Fibroblast of lung (primary cell): ENCODE measurements at regions not wholly inside any gene's neighbourhood (a gene's known extent, or its start where the extent isn't known, plus 50 kb on each side); places are given as distances from the start of the nearest gene placed in this dataset.
A peak's percentile ranks its signal among the peaks of the same experiment; 100 is the strongest.

Source experiments
- DNase-seq, 2 donors: peaks; one replicate each; pipeline versions ENCODE4 v3.0.0 to v3.0.0-alpha.2; 2010; ENCODE audit warnings: low read depth in 2 of 2
- H2AFZ ChIP-seq: 2 replicates; pipeline ENCODE4 v1.5.1; 2012; ENCODE audit warnings: low read length, control low read depth, inconsistent platforms
- H3K27ac ChIP-seq: 2 replicates; pipeline ENCODE4 v1.5.1; 2011; ENCODE audit warnings: low read length, control low read depth; ENCODE audit not compliant: insufficient read depth
- H3K27me3 ChIP-seq: 2 replicates; pipeline ENCODE4 v1.5.1; 2011; ENCODE audit warnings: mild to moderate bottlenecking, low read length; ENCODE audit not compliant: control insufficient read depth, insufficient read depth
- H3K36me3 ChIP-seq: 2 replicates; pipeline ENCODE4 v1.5.1; 2011; ENCODE audit warnings: low read length; ENCODE audit not compliant: control insufficient read depth, insufficient read depth
- H3K4me1 ChIP-seq: 2 replicates; pipeline ENCODE4 v1.5.1; 2011; ENCODE audit warnings: low read length; ENCODE audit not compliant: control insufficient read depth, insufficient read depth; ENCODE audit errors: extremely low read depth
- H3K4me2 ChIP-seq: 2 replicates; pipeline ENCODE4 v1.5.1; 2011; ENCODE audit warnings: low read length, control low read depth; ENCODE audit not compliant: insufficient read depth; ENCODE audit errors: extremely low read depth
- H3K4me3 ChIP-seq, 4 experiments: fragments of 200-600 bp in 1 of 4; sonication (generic) in 1 of 4; replicated peaks in 1 of 4; 2 replicates each; pipeline ENCODE4 v1.5.1; 2011 to 2016; ENCODE audit warnings: low read length in 4 of 4, low read depth in 3 of 4, mild to moderate bottlenecking in 3 of 4, control low read depth in 2 of 4, inconsistent platforms in 1 of 4, mixed read lengths in 1 of 4; ENCODE audit not compliant: insufficient read depth in 1 of 4; ENCODE audit errors: control extremely low read depth in 1 of 4
- H3K79me2 ChIP-seq: 2 replicates; pipeline ENCODE4 v1.5.1; 2012; ENCODE audit warnings: mild to moderate bottlenecking, low read length, inconsistent platforms; ENCODE audit not compliant: control insufficient read depth, insufficient read depth
- H3K9ac ChIP-seq: 2 replicates; pipeline ENCODE4 v1.5.1; 2011; ENCODE audit warnings: mild to moderate bottlenecking, low read length, control low read depth; ENCODE audit not compliant: insufficient read depth
- H3K9me3 ChIP-seq: 2 replicates; pipeline ENCODE4 v1.5.1; 2012; ENCODE audit warnings: low read depth, low read length; ENCODE audit not compliant: control insufficient read depth, insufficient read depth
- H4K20me1 ChIP-seq: 2 replicates; pipeline ENCODE4 v1.5.1; 2011; ENCODE audit warnings: low read length; ENCODE audit not compliant: control insufficient read depth, insufficient read depth; ENCODE audit errors: extremely low read depth
- EZH2 ChIP-seq: IDR thresholded peaks from 2 replicates; pipeline ENCODE4 v1.5.1; 2012; ENCODE audit warnings: low read length, control low read depth, mild to moderate bottlenecking; ENCODE audit errors: missing control alignments
- TF ChIP-seq, protein P1 (sequence below), 2 donors: IDR thresholded peaks in 1 of 2; conservative IDR thresholded peaks in 1 of 2; 1 replicate in 1 of 2; 2 replicates in 1 of 2; pipeline ENCODE4 v1.5.1; 2011 to 2012; ENCODE audit warnings: low read length in 2 of 2, control low read depth in 1 of 2, inconsistent platforms in 1 of 2, low read depth in 1 of 2, mild to moderate bottlenecking in 1 of 2

DNA sequence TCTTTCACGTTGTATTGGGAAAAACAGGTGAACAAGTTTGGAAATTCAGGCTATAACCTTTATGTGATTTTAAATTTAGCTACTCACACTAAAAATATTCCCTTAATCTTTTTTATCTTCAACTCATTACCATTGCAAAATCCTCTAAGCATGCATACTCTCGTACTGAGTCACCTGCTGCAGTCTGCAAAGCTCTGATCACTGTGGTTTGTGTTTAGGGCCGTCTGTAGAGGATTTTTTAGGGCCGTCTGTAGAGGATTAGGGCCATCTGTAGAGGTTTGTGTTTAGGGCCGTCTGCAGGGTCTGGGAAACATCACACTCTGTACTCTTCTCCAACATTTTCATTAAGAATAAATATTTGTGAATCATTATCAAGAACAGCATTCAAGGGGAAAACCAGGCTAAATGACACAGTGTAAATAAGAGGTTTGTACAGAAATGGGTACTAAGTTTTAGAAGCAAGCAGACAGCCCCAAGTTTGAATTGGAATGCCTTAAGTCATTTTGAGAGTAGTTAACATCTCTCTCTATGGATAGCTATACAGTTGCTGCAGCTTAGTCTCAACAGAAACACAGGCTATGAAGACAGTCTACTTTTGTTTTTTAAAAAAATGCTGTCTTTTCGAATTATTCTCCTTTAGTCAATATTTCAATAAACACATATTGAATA lies 155.0 kb upstream of the TSLP start:
- no peaks in the 10 kb centered on the region for H4K20me1 ChIP-seq
- H3K36me3 ChIP-seq = no peaks in the 10 kb centered on the region
- no peaks in the 10 kb centered on the region for H3K9me3 ChIP-seq
- H3K4me2 ChIP-seq = peak overlapping the region; percentile 74
- H3K9ac ChIP-seq = no peak overlapping the region
- H3K27me3 ChIP-seq = no peaks in the 10 kb centered on the region
- peak; percentile 94 to 95 for DNase-seq
- TF ChIP-seq EZH2 = no peak
- TF ChIP-seq, protein P1, sequence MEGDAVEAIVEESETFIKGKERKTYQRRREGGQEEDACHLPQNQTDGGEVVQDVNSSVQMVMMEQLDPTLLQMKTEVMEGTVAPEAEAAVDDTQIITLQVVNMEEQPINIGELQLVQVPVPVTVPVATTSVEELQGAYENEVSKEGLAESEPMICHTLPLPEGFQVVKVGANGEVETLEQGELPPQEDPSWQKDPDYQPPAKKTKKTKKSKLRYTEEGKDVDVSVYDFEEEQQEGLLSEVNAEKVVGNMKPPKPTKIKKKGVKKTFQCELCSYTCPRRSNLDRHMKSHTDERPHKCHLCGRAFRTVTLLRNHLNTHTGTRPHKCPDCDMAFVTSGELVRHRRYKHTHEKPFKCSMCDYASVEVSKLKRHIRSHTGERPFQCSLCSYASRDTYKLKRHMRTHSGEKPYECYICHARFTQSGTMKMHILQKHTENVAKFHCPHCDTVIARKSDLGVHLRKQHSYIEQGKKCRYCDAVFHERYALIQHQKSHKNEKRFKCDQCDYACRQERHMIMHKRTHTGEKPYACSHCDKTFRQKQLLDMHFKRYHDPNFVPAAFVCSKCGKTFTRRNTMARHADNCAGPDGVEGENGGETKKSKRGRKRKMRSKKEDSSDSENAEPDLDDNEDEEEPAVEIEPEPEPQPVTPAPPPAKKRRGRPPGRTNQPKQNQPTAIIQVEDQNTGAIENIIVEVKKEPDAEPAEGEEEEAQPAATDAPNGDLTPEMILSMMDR (conservative IDR thresholded peaks at IDR 0.05 in 1 of 2, IDR thresholded peaks at IDR 0.05 in 1 of 2; ENCODE audit: low read depth in 1 of 2, low read length in 2 of 2) = peak in 1 of 2 donors; percentile 10
- H2AFZ ChIP-seq = no peak overlapping the region
- peak overlapping the region; percentile 39 for H3K27ac ChIP-seq
- peaks cover 20% of the 10 kb centered on the region for H3K4me1 ChIP-seq
- no peaks in the 10 kb centered on the region for H3K79me2 ChIP-seq
- no peak overlapping the region for H3K4me3 ChIP-seq

DNA sequence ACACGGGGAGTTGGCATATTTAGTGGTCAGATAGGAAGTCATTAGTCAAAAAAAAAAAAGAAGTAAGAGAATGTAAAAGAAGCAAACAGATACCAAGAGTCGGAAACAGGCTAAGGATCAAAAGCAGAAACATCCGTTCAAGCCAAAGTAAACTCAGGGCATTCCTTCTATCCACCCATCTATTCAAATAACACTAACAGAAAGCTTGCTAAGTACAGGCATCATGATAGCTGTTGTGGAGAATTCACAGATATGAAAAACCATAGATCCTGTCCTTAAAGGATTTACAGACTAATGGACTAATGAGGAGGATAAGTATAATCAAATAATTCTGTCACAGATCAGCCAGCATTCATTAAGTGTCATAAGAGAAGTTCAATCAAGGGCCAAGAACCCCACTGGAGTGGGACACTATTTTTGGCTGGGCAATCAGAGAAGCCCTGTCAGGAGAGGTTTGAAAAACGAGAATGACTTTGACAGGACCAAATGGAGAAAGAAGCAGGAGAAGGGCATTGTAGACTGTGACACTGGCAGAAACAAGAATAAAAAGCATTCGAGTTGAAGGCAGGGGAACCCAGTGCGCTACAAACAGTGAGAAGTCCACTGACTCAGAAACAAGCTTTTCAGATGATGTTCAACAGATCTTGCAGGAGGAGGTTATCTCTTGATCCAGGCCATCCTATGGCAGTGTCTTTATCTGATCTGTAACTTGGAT lies 154.2 kb upstream of the TSLP start:
- peak; percentile 27 to 89 for DNase-seq
- TF ChIP-seq, protein P1 (conservative IDR thresholded peaks at IDR 0.05 in 1 of 2, IDR thresholded peaks at IDR 0.05 in 1 of 2; ENCODE audit: low read depth in 1 of 2, low read length in 2 of 2) = no peak
- no peak for TF ChIP-seq EZH2
- Histone ChIP-seq H3K79me2 (no peaks in the 10 kb centered on the region), H3K4me3 (no peak overlapping the region), H3K27ac (peak overlapping the region; percentile 39), H2AFZ (peak overlapping the region; percentile 24), H3K4me2 (peak overlapping the region; percentile 34), H3K36me3 (no peaks in the 10 kb centered on the region), H3K27me3 (no peaks in the 10 kb centered on the region), H3K4me1 (peaks cover 17% of the 10 kb centered on the region), H3K9me3 (no peaks in the 10 kb centered on the region), H3K9ac (no peak overlapping the region), H4K20me1 (no peaks in the 10 kb centered on the region)

DNA sequence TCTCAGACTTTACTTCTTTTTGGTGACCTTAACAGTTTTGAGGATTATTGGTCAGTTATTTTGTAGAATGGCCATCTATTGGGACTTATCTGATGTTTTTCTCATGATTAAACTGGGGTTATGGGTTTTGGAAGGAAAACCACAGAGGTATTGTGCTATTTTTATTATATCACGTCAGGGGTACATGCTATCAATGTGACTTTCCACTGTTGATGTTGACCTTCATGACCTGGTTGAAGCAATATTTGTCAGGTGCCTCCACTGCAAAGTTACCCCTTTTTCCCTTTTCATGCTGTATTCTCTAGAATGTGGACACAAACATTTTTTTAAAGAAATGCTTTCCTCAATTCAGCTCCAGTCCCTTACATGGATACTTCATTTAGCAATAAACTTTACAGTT lies 152.8 kb upstream of the TSLP start:
- no peak for DNase-seq
- Histone ChIP-seq H3K27me3 (no peaks in the 10 kb centered on the region), H4K20me1 (no peaks in the 10 kb centered on the region), H3K4me2 (no peak overlapping the region), H3K4me1 (peaks cover 17% of the 10 kb centered on the region), H3K9ac (no peak overlapping the region), H3K9me3 (no peaks in the 10 kb centered on the region), H3K27ac (no peak overlapping the region), H3K36me3 (no peaks in the 10 kb centered on the region), H2AFZ (no peak overlapping the region), H3K4me3 (no peak overlapping the region), H3K79me2 (no peaks in the 10 kb centered on the region)
- TF ChIP-seq, protein P1 (conservative IDR thresholded peaks at IDR 0.05 in 1 of 2, IDR thresholded peaks at IDR 0.05 in 1 of 2; ENCODE audit: low read depth in 1 of 2, low read length in 2 of 2) = no peak
- TF ChIP-seq EZH2 = no peak
